ENCODE measurements at regions not wholly inside any gene's neighbourhood (a gene's known extent, or its start where the extent isn't known, plus 50 kb on each side); places are given as distances from the start of the nearest gene placed in this dataset.

DNA sequence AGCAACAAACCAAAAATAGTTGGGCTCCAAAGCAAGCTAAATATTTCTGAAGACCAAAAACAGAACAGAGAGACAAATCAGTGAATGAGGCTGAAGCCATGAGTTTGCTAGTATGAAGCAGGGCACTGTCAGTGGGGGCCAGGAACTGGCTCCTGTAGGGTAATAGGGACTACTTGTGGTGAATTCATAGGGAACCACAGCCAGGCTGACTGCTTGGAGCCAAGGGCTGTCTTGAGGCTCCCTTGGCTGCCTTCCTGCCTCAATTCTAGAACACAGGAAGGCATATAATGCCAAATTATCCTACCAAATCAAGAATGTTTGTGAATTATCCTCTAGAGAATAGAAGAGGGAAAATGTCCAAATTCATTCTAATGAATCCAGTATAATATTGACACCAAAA lies 406.0 kb downstream of the CCDC85A start:
- CTCF ChIA-PET = no interaction called here
- H3K9ac ChIP-seq (replicated peaks; ENCODE audit: extremely low read depth, insufficient read depth, low read length) = no peak overlapping the region
- H3K79me2 ChIP-seq (ENCODE audit: control insufficient read depth, insufficient read depth, low read length) = no peaks in the 10 kb centered on the region
- no peaks in the 10 kb centered on the region for H3K9me3 ChIP-seq (replicated peaks; ENCODE audit: control insufficient read depth, insufficient read depth, low read length)
- H3K4me2 ChIP-seq (ENCODE audit: insufficient read depth, low read length) = no peak overlapping the region
- no peak overlapping the region for H3K4me3 ChIP-seq (replicated peaks in 1 of 3; ENCODE audit: insufficient read depth in 1 of 3, low read depth in 1 of 3, low read length in 3 of 3)
- intact Hi-C loops (cut with micrococcal nuclease) (loop anchor here (10.0 kb wide), 1 partner anchor 405 kb away; the partner anchor contains the start of gene CCDC85A), dilution Hi-C loops (cut with MboI; ENCODE audit: extremely low pct_ligation_motif_present, low sequenced_read_pairs) (no loop called here)
- no peaks in the 10 kb centered on the region for H3K36me3 ChIP-seq (ENCODE audit: control insufficient read depth in 2 of 2, extremely low read depth in 1 of 2, insufficient read depth in 2 of 2, low read length in 2 of 2)
- TF ChIP-seq, protein P1, sequence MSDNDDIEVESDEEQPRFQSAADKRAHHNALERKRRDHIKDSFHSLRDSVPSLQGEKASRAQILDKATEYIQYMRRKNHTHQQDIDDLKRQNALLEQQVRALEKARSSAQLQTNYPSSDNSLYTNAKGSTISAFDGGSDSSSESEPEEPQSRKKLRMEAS (IDR thresholded peaks at IDR 0.05; ENCODE audit: insufficient read depth, insufficient read length) = no peak
- TF ChIP-seq FOS (IDR thresholded peaks at IDR 0.05; ENCODE audit: borderline replicate concordance, insufficient read depth, low read length) (no peak), POLR2AphosphoS5 (IDR thresholded peaks at IDR 0.05; ENCODE audit: insufficient read depth, low read depth, low read length) (no peak), GATA2 (IDR thresholded peaks at IDR 0.05; ENCODE audit: insufficient read depth, insufficient read length, low read depth, low read length) (no peak), JUN (IDR thresholded peaks at IDR 0.05; ENCODE audit: borderline replicate concordance, insufficient read depth, insufficient read length, low read depth) (no peak), POLR2A (IDR thresholded peaks at IDR 0.05; ENCODE audit: low read depth, low read length) (no peak), EZH2 (IDR thresholded peaks at IDR 0.05; ENCODE audit: borderline replicate concordance, low read depth, low read length, severe bottlenecking) (no peak), MYC (IDR thresholded peaks at IDR 0.05; ENCODE audit: low read depth, low read length) (no peak)
- TF ChIP-seq, protein P2, sequence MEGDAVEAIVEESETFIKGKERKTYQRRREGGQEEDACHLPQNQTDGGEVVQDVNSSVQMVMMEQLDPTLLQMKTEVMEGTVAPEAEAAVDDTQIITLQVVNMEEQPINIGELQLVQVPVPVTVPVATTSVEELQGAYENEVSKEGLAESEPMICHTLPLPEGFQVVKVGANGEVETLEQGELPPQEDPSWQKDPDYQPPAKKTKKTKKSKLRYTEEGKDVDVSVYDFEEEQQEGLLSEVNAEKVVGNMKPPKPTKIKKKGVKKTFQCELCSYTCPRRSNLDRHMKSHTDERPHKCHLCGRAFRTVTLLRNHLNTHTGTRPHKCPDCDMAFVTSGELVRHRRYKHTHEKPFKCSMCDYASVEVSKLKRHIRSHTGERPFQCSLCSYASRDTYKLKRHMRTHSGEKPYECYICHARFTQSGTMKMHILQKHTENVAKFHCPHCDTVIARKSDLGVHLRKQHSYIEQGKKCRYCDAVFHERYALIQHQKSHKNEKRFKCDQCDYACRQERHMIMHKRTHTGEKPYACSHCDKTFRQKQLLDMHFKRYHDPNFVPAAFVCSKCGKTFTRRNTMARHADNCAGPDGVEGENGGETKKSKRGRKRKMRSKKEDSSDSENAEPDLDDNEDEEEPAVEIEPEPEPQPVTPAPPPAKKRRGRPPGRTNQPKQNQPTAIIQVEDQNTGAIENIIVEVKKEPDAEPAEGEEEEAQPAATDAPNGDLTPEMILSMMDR (IDR thresholded peaks at IDR 0.05; ENCODE audit: extremely low read depth in 1 of 2, insufficient read depth in 1 of 2, low read depth in 1 of 2, low read length in 2 of 2) = no peak
- H3K4me1 ChIP-seq (ENCODE audit: control insufficient read depth, extremely low read depth, insufficient read depth, low read length) = peaks cover 2% of the 10 kb centered on the region
- FAIRE-seq (no peak), DNase-seq (ENCODE audit: low read depth, low spot score) (no peak)
- no TSS peak for BruUV-seq (replicated peaks)
- POLR2A ChIA-PET = no interaction called here
- H3K9me1 ChIP-seq (replicated peaks; ENCODE audit: control insufficient read depth, extremely low read depth, insufficient read depth, low read length) = no peaks in the 10 kb centered on the region
- H4K20me1 ChIP-seq (replicated peaks; ENCODE audit: control insufficient read depth, extremely low read depth, insufficient read depth, low read length) = no peaks in the 10 kb centered on the region
- no peak overlapping the region for H2AFZ ChIP-seq (ENCODE audit: low read depth, low read length)
- H3K27ac ChIP-seq (ENCODE audit: insufficient read depth, low read depth, low read length) = no peak overlapping the region
- no peaks in the 10 kb centered on the region for H3K27me3 ChIP-seq (ENCODE audit: control insufficient read depth in 2 of 2, insufficient read depth in 2 of 2, low read length in 2 of 2)

Measured in endothelial cell of umbilical vein (primary cell).